Esophagus squamous epithelium (tissue), 4 donors: ENCODE measurements at regions not wholly inside any gene's neighbourhood (a gene's known extent, or its start where the extent isn't known, plus 50 kb on each side); places are given as distances from the start of the nearest gene placed in this dataset.

ENCODE experiments used
- CTCF ChIP-seq, 6 experiments: fragments of 450-650 bp in 4 of 6; fragments of 200-600 bp in 2 of 6; sonication (generic) in 2 of 6; IDR thresholded peaks; one replicate each; pipeline ENCODE4 v1.5.1; 2016 to 2019; ENCODE audit warnings: antibody characterized with exemption in 6 of 6, mild to moderate bottlenecking in 4 of 6, moderate library complexity in 4 of 6
- POLR2A ChIP-seq, 4 donors: fragments of 450-650 bp; IDR thresholded peaks; one replicate each; pipeline ENCODE4 v1.6.1; 2017; ENCODE audit warnings: antibody characterized with exemption in 4 of 4, mild to moderate bottlenecking in 4 of 4, moderate library complexity in 3 of 4

GRCh38 chr18:72100465-72101004 lies 443.6 kb downstream of the CBLN2 start:
- TF ChIP-seq CTCF (IDR thresholded peaks at IDR 0.05): no peak
- TF ChIP-seq POLR2A (IDR thresholded peaks at IDR 0.05): no peak
